Panc1 (cell line): ENCODE measurements at regions not wholly inside any gene's neighbourhood (a gene's known extent, or its start where the extent isn't known, plus 50 kb on each side); places are given as distances from the start of the nearest gene placed in this dataset.

Experiments
- ATAC-seq: fragments of 200-7000 bp; cut with Tn5 transposase; 2 replicates; pipeline ENCODE4 v1.9.1; 2020; ENCODE audit warnings: mild to moderate bottlenecking, moderate library complexity
- BruUV-seq: library from RNA; stranded (reverse); fragments of 400-500 nt; replicated peaks from 2 replicates; lab custom pipeline; 2021; lab: Mats Ljungman, UMichigan
- CTCF ChIA-PET: fragments of 300-600 bp; sonication (Branson Sonifier 250); formaldehyde crosslinking; loops from one replicate; lab custom pipeline; 2022; ENCODE audit warnings: antibody characterized with exemption; lab: Charles Lee
- POLR2A ChIA-PET: fragments of 300-600 bp; sonication (Branson Sonifier 250); formaldehyde crosslinking; loops from one replicate; lab custom pipeline; 2022; ENCODE audit warnings: antibody characterized with exemption; lab: Charles Lee
- DNase-seq: peaks from one replicate; pipeline ENCODE4 v3.0.0-alpha.2; 2010; ENCODE audit warnings: low read depth, low spot score
- H3K27ac ChIP-seq: 2 replicates; pipeline ENCODE4 v1.5.1; 2011; ENCODE audit warnings: mild to moderate bottlenecking, low read length, inconsistent platforms
- H3K27me3 ChIP-seq: fragments of 200-500 bp; sonication (Bioruptor generic); 2 replicates; pipeline ENCODE4 v1.6.0; 2014; ENCODE audit warnings: low read length, inconsistent platforms; ENCODE audit not compliant: control insufficient read depth, insufficient read depth
- H3K36me3 ChIP-seq: fragments of 200-500 bp; sonication (Bioruptor generic); 2 replicates; pipeline ENCODE4 v1.5.1; 2014; ENCODE audit warnings: inconsistent platforms, mild to moderate bottlenecking, low read length, moderate library complexity; ENCODE audit not compliant: control insufficient read depth, insufficient read depth
- H3K4me1 ChIP-seq: 2 replicates; pipeline ENCODE4 v1.5.1; 2011; ENCODE audit warnings: inconsistent platforms, mild to moderate bottlenecking, low read length, moderate library complexity; ENCODE audit not compliant: control insufficient read depth, insufficient read depth
- H3K4me3 ChIP-seq, 2 experiments: 2 replicates each; pipeline ENCODE4 v1.5.1; 2011 to 2012; ENCODE audit warnings: low read depth in 2 of 2, low read length in 2 of 2, mild to moderate bottlenecking in 2 of 2, inconsistent platforms in 1 of 2, moderate library complexity in 1 of 2
- H3K9me3 ChIP-seq: fragments of 200-500 bp; sonication (Bioruptor generic); 2 replicates; pipeline ENCODE4 v1.5.1; 2014; ENCODE audit warnings: low read depth, mild to moderate bottlenecking, inconsistent platforms, low read length, moderate library complexity; ENCODE audit not compliant: control insufficient read depth, insufficient read depth
- POLR2AphosphoS5 ChIP-seq: IDR thresholded peaks from 2 replicates; pipeline ENCODE4 v1.6.1; 2012; ENCODE audit warnings: mild to moderate bottlenecking, low read depth, low read length, moderate library complexity
- SIN3A ChIP-seq: IDR thresholded peaks from 2 replicates; pipeline ENCODE4 v1.6.1; 2012; ENCODE audit warnings: low read depth, mild to moderate bottlenecking, low read length, moderate library complexity, borderline replicate concordance; ENCODE audit not compliant: insufficient read depth
- TCF7L2 ChIP-seq: IDR thresholded peaks from 2 replicates; pipeline ENCODE4 v1.6.1; 2011; ENCODE audit warnings: mild to moderate bottlenecking, low read depth, low read length, inconsistent platforms
- in situ Hi-C: cut with HindIII; loops from 2 replicates; pipeline ENCODE4 v1.10.0; 2016; ENCODE audit warnings: low sequenced_read_pairs, low pct_unique_long_range_greater_than_20kb
- intact Hi-C: fragments of 100-400 bp; cut with micrococcal nuclease; formaldehyde crosslinking; loops from one replicate; pipeline ENCODE4 v1.10.0; 2022; ENCODE audit not compliant: unreplicated experiment
- TF ChIP-seq, protein P1 (sequence below): fragments of 450-650 bp; IDR thresholded peaks from 2 replicates; pipeline ENCODE4 v1.5.1; 2017; ENCODE audit warnings: mild to moderate bottlenecking
- TF ChIP-seq, protein P2 (sequence below), 2 experiments: IDR thresholded peaks; 2 replicates each; pipeline ENCODE4 v1.6.1; 2011 to 2012; ENCODE audit warnings: low read depth in 2 of 2, control low read depth in 1 of 2, low read length in 1 of 2, mild to moderate bottlenecking in 1 of 2, moderate library complexity in 1 of 2; ENCODE audit not compliant: insufficient read depth in 1 of 2

DNA sequence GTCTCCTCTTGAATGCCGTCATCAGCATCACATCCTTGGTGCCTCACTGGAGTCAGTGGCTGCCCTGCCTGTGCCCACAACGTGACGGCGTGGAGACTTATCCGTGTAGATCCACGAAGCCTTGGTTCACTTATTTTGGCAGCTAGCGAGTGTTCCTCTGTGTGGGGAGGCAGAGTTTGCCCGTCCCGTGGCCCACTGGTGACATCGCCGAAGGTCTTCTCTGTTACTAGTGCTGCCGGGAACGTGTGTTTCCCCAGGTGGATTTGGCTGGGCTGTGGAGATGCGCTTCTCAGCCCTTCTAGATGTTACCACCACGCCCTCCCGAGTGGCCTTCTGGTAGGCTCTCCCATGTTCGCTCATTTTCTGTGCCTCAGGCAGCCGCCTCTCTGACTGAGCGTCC lies 169.6 kb downstream of the SEC14L1 start:
- CTCF ChIA-PET: interaction anchor here (0.9 kb wide), 1 partner anchor 21 kb away, joined by 3 read pairs; no protein-coding TSS in a partner anchor
- BruUV-seq: no TSS peak
- intact Hi-C loops (no loop called here), in situ Hi-C loops (no loop called here)
- Histone ChIP-seq H3K36me3 (peaks cover 4% of the 10 kb centered on the region), H3K4me1 (peaks cover 91% of the 10 kb centered on the region), H3K4me3 (no peak overlapping the region), H3K27ac (peak overlapping the region; percentile 99), H3K9me3 (no peaks in the 10 kb centered on the region), H3K27me3 (no peaks in the 10 kb centered on the region)
- no peak for ATAC-seq
- TF ChIP-seq TCF7L2: no peak
- POLR2A ChIA-PET: no interaction called here
- DNase-seq: no peak

DNA sequence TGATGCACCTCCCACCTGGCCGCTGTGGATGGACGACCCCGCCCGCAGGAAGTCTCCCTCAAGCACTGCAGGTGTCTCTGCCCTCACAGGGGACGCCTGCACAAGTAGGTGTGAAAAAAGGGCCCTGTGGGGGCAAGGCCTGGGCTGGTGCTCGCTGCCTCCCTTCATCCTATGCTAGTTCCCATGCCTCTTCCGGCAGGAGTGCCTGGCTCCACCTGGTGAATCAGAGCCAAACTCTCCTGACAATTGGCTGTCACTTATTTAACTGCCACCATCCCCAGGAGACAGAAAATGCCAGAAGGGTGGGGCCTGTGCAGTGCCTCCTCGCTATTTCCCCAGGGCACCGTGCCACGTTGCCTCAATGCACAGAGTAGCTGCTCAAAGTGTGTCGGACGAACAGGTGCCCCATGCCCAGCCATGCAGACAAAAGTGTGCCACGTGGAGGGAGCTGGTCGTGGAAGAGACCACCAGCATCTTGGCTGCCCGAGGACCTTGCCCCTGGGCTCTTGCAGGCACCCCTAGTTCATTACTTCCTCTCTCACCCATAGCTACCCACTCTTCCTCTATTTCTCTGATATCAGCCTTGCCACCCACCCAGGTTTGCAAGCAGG lies 170.7 kb downstream of the SEC14L1 start:
- DNase-seq (no peak), ATAC-seq (no peak)
- no peak overlapping the region for H3K4me3 ChIP-seq
- no peaks in the 10 kb centered on the region for H3K9me3 ChIP-seq
- H3K4me1 ChIP-seq: peaks cover 94% of the 10 kb centered on the region
- H3K36me3 ChIP-seq: peaks cover 4% of the 10 kb centered on the region
- TF ChIP-seq POLR2AphosphoS5 (peak; percentile 39; the same call in 1 of the 2 replicates), SIN3A (no peak)
- TF ChIP-seq, protein P1, sequence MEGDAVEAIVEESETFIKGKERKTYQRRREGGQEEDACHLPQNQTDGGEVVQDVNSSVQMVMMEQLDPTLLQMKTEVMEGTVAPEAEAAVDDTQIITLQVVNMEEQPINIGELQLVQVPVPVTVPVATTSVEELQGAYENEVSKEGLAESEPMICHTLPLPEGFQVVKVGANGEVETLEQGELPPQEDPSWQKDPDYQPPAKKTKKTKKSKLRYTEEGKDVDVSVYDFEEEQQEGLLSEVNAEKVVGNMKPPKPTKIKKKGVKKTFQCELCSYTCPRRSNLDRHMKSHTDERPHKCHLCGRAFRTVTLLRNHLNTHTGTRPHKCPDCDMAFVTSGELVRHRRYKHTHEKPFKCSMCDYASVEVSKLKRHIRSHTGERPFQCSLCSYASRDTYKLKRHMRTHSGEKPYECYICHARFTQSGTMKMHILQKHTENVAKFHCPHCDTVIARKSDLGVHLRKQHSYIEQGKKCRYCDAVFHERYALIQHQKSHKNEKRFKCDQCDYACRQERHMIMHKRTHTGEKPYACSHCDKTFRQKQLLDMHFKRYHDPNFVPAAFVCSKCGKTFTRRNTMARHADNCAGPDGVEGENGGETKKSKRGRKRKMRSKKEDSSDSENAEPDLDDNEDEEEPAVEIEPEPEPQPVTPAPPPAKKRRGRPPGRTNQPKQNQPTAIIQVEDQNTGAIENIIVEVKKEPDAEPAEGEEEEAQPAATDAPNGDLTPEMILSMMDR: no peak
- peak overlapping the region; percentile 99 for H3K27ac ChIP-seq
- intact Hi-C loops (no loop called here), in situ Hi-C loops (no loop called here)
- POLR2A ChIA-PET: no interaction called here
- CTCF ChIA-PET: no interaction called here
- no TSS peak for BruUV-seq
- H3K27me3 ChIP-seq: no peaks in the 10 kb centered on the region

DNA sequence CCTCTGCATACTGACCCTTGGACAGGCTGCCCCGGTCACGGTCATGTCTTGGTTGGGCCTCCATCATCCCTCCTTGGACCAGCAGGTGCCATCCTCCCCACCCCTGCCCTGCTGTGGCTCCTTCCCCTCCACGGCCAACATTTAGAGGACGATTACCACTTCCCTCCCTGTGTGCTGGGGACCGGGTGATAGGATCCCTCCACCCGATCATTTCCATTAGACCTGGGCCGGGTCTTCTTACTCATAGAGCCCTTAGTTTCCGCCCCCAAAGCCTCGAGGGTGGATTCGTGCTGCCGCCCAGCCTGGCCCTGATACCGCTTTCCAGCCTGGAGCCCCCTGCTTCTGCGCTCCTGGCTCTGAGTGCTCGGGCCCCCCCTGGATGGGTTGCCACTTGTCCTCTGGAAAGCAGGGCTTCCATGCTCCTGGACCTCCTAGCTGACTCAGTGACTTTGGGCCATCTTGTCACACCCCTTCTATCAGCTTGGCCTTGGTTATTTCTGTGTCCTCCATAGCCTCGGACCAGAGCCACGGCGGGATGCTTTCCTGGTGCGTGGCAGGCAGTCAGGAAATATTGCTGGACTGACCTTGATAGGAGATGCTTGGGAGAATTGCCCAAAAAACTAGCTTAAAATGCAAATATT lies 171.4 kb downstream of the SEC14L1 start:
- ATAC-seq (no peak), DNase-seq (no peak)
- TF ChIP-seq, protein P2, sequence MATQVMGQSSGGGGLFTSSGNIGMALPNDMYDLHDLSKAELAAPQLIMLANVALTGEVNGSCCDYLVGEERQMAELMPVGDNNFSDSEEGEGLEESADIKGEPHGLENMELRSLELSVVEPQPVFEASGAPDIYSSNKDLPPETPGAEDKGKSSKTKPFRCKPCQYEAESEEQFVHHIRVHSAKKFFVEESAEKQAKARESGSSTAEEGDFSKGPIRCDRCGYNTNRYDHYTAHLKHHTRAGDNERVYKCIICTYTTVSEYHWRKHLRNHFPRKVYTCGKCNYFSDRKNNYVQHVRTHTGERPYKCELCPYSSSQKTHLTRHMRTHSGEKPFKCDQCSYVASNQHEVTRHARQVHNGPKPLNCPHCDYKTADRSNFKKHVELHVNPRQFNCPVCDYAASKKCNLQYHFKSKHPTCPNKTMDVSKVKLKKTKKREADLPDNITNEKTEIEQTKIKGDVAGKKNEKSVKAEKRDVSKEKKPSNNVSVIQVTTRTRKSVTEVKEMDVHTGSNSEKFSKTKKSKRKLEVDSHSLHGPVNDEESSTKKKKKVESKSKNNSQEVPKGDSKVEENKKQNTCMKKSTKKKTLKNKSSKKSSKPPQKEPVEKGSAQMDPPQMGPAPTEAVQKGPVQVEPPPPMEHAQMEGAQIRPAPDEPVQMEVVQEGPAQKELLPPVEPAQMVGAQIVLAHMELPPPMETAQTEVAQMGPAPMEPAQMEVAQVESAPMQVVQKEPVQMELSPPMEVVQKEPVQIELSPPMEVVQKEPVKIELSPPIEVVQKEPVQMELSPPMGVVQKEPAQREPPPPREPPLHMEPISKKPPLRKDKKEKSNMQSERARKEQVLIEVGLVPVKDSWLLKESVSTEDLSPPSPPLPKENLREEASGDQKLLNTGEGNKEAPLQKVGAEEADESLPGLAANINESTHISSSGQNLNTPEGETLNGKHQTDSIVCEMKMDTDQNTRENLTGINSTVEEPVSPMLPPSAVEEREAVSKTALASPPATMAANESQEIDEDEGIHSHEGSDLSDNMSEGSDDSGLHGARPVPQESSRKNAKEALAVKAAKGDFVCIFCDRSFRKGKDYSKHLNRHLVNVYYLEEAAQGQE (IDR thresholded peaks at IDR 0.05; ENCODE audit: insufficient read depth in 1 of 2, low read depth in 2 of 2, low read length in 1 of 2): no peak
- 0 out of 2 replicates have a peak, but pooled peaks have one; percentile 15 for TF ChIP-seq POLR2AphosphoS5
- BruUV-seq: no TSS peak
- Histone ChIP-seq H3K4me3 (no peak overlapping the region), H3K4me1 (peaks cover 94% of the 10 kb centered on the region), H3K9me3 (no peaks in the 10 kb centered on the region), H3K27ac (peak overlapping the region; percentile 99), H3K36me3 (peaks cover 4% of the 10 kb centered on the region), H3K27me3 (no peaks in the 10 kb centered on the region)
- intact Hi-C loops (no loop called here), in situ Hi-C loops (no loop called here)
- ChIA-PET CTCF (no interaction called here), POLR2A (no interaction called here)
